Left ventricle myocardium superior (tissue), 1 donor: ENCODE measurements at regions not wholly inside any gene's neighbourhood (a gene's known extent, or its start where the extent isn't known, plus 50 kb on each side); places are given as distances from the start of the nearest gene placed in this dataset.

Experiments used
- ATAC-seq: fragments of 200-7000 bp; cut with Tn5 transposase; one replicate; pipeline ENCODE4 v1.9.1; 2020; ENCODE audit warnings: mild to moderate bottlenecking, moderate library complexity
- DNase-seq: peaks from one replicate; pipeline ENCODE4 v3.0.0-alpha.2; 2020
- intact Hi-C: fragments of 100-400 bp; cut with micrococcal nuclease; formaldehyde crosslinking; loops from one replicate; pipeline ENCODE4 v1.11.0; 2022
- donor health status: DM: no; HTN: yes; CAD: no; lungs with severe emphysema.

- DNase-seq (no peak), ATAC-seq (no peak)
- intact Hi-C loops: no loop called here
These were observed 581.4 kb upstream of the MMS22L start for GRCh38 chr6:97864366-97864765.

GRCh38 chr6:97864826-97865225 is 581.8 kb upstream of the MMS22L start:
- DNase-seq: no peak
- intact Hi-C loops: no loop called here
- ATAC-seq: no peak

GRCh38 chr6:97865612-97866011 is 582.6 kb upstream of the MMS22L start:
- no peak for ATAC-seq
- no peak for DNase-seq
- intact Hi-C loops: no loop called here

- DNase-seq (no peak), ATAC-seq (no peak)
- intact Hi-C loops: no loop called here
These were observed 583.6 kb upstream of the MMS22L start for GRCh38 chr6:97866616-97867015.

GRCh38 chr6:97867177-97867576 is 584.2 kb upstream of the MMS22L start:
- intact Hi-C loops: no loop called here
- ATAC-seq (no peak), DNase-seq (no peak)

- ATAC-seq (no peak), DNase-seq (no peak)
- intact Hi-C loops: no loop called here
These were observed 587.3 kb upstream of the MMS22L start for GRCh38 chr6:97870273-97870672.

GRCh38 chr6:97876711-97877110 is 593.7 kb upstream of the MMS22L start:
- ATAC-seq (no peak), DNase-seq (no peak)
- intact Hi-C loops: no loop called here

GRCh38 chr6:97882755-97883154 is 599.7 kb upstream of the MMS22L start:
- intact Hi-C loops: no loop called here
- ATAC-seq: no peak
- no peak for DNase-seq

- intact Hi-C loops: no loop called here
- no peak for ATAC-seq
These were observed 602.3 kb upstream of the MMS22L start for GRCh38 chr6:97885325-97885724.

GRCh38 chr6:97885828-97886227 is 602.8 kb upstream of the MMS22L start:
- intact Hi-C loops: no loop called here
- DNase-seq: no peak
- no peak for ATAC-seq

More at GRCh38 chr6:97885325-97885724, 602.3 kb upstream of the MMS22L start:
- DNase-seq: no peak

- intact Hi-C loops: no loop called here
- no peak for ATAC-seq
- DNase-seq: no peak
These were observed 618.5 kb upstream of the MMS22L start for GRCh38 chr6:97901531-97901930.

- ATAC-seq: no peak
- DNase-seq: no peak
- intact Hi-C loops: no loop called here
These were observed 626.4 kb upstream of the MMS22L start for GRCh38 chr6:97909380-97909779.

GRCh38 chr6:97913721-97914120 is 630.7 kb upstream of the MMS22L start:
- ATAC-seq (no peak), DNase-seq (no peak)
- intact Hi-C loops: no loop called here

- ATAC-seq (no peak), DNase-seq (no peak)
- intact Hi-C loops: no loop called here
These were observed 631.9 kb upstream of the MMS22L start for GRCh38 chr6:97914912-97915311.

- intact Hi-C loops: no loop called here
- ATAC-seq: no peak
- DNase-seq: no peak
These were observed 632.5 kb upstream of the MMS22L start for GRCh38 chr6:97915537-97915936.

GRCh38 chr6:97917369-97917768 is 634.4 kb upstream of the MMS22L start:
- no peak for ATAC-seq
- DNase-seq: no peak
- intact Hi-C loops: no loop called here

- DNase-seq: no peak
- ATAC-seq: no peak
- intact Hi-C loops: no loop called here
These were observed 636.0 kb upstream of the MMS22L start for GRCh38 chr6:97919046-97919445.

- no peak for DNase-seq
- no peak for ATAC-seq
- intact Hi-C loops: no loop called here
These were observed 636.6 kb upstream of the MMS22L start for GRCh38 chr6:97919631-97920030.

- ATAC-seq: no peak
- intact Hi-C loops: no loop called here
- DNase-seq: no peak
These were observed 640.2 kb upstream of the MMS22L start for GRCh38 chr6:97923249-97923648.

GRCh38 chr6:97925504-97925903 is 642.5 kb upstream of the MMS22L start:
- intact Hi-C loops: no loop called here
- DNase-seq: no peak
- ATAC-seq: no peak

GRCh38 chr6:97939440-97940168 is 656.6 kb upstream of the MMS22L start:
- intact Hi-C loops: no loop called here
- ATAC-seq (no peak), DNase-seq (no peak)

- DNase-seq: no peak
- intact Hi-C loops: no loop called here
- ATAC-seq: peak; percentile 80
These were observed 664.8 kb upstream of the MMS22L start for GRCh38 chr6:97947841-97948240.
